DMS53 treated with DMSO at 0.1 percent for 48 hours (cell line): ENCODE measurements at regions not wholly inside any gene's neighbourhood (a gene's known extent, or its start where the extent isn't known, plus 50 kb on each side); places are given as distances from the start of the nearest gene placed in this dataset.
"Not testable (repeated sequence)": the region's sequence is repeated elsewhere in the genome, so short reads cannot be mapped to it uniquely, and the experiment has no call there.

Experiments used
- DNase-seq: peaks from one replicate; lab custom pipeline; 2025; ENCODE audit not compliant: unreplicated experiment; lab: John Stamatoyannopoulos, UW

DNA sequence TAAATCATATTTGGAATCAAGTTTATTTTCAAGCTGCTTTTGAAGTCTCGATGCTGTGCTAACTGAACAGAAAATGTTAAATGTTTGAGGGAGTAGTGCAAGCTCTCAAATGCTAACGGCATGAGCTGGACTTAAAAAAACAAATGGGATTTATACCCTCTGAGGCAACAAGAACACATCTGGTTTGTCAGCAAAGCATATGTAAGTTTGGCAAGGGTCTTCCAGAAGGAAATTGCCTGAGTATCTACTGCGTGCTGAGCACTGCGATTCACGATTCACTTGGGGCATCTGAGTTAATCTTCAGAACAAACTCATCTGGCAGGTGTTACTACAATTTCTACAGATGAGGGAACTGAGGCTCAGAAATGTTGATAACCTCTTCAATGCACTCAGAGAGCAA, 98.4 kb upstream of the C9orf72 start:
- no peak for DNase-seq

DNA sequence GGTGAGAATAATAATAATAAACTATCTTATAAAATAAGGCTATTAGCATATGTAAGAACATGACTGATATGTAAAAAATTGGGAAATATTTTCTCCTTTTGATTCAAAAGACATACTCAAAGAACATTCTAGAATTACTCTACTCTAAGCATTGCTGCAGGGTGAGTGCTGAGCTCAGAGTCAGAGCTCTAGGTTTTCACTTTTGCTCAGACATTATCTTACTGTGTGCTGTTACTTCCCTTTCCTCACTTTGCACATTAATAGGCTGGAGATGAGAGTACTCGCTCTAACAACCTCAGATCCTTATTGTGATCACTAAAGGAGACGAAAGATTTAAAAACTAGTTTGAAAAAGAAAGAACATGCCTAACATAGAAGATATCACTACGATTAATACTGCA, 99.4 kb upstream of the C9orf72 start:
- DNase-seq: no peak

DNA sequence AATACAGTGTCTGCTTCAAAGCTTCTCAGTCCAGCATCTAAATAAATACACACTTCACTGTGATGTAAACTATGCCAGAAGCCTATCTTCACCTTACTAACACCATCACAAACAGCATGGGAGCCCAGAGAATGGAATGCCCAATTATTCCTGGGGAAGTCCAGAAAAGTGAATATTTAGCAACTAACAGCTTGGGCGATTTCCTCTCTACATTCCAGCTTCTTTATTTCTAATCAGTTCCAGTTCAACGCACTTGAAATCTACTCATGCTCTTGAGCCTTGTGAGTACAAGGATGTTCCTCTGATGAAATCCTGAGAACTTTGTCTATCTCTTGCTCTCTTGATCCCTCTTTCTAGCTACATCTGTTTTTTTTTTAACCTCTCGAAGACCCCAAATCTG, 100.4 kb upstream of the C9orf72 start:
- no peak for DNase-seq

DNA sequence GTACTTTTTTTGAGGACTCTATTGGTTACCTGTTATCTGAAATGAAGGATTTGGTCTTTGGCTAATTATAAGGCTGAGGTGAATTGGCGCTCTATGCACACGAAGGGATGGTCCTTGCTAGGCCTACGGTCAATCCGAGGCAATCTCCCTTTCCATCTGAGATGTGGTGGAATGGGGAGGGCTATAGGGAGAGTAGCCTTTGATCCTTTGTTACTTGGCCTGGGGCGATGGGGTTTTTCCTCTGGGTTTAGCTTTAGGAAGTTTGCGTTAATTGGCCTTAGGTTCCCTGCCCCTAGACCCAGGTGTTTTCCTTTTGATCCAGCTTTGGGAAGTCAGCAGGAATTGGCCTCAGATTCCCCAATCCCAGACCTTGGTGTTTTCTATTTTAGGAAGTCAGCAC, 102.1 kb upstream of the C9orf72 start:
- no peak for DNase-seq

DNA sequence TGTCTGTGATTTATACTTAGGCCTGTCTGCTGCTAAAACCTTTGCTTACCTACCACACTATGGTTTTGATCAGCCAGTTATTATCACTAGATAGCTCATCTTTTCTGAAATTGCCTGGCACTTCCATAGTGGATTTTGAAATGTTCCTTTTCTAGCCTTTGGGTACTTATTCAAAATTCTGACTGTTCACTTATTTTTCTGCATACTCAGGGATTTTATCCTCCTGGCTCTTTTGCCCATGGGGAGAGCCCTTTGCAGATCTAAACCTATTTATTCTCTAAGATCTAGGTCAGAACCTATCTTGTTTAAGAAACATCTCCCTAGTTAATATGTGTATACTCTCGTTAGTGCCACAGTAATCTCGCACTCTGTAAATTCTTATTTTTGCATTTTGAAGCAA, 103.5 kb upstream of the C9orf72 start:
- no peak for DNase-seq

DNA sequence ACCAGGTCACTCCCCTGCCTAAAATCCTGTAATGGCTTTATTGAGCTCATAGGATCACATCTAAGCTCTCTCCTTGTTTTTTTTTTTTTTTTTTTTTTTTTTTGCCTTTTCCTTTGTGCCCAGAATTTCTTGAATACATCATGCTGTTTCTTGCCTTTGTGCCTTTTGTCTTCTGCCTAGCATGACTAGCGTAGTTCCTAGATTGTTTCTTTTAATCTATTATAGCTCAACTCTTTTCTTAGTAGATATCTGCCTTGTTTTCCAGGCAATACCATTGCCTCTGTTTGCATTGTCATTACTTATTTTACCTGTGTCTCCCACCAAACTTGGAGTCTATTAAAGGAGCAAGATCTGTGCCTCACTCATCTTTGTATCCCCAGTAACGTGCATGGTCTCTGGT, 106.1 kb upstream of the C9orf72 start:
- no peak for DNase-seq

DNA sequence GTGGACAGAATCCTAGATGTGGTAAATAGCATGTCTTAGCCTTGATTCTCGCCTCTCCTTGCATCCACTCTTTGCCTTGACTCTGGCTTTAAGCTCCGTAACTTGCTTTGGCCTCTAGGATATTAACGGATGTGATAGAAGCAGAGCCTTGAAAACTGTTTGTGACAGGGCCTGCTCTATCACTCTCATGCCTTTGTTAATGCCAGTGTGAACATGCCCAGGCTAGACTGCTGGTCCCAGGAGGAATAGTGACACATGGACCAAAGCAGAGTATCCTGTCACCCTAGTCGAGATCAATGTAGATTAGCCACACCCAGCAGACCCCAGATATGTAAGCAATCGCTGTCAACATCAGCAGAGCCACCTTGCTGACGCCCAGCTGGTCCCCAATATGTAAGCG, 109.9 kb upstream of the C9orf72 start:
- no peak for DNase-seq

DNA sequence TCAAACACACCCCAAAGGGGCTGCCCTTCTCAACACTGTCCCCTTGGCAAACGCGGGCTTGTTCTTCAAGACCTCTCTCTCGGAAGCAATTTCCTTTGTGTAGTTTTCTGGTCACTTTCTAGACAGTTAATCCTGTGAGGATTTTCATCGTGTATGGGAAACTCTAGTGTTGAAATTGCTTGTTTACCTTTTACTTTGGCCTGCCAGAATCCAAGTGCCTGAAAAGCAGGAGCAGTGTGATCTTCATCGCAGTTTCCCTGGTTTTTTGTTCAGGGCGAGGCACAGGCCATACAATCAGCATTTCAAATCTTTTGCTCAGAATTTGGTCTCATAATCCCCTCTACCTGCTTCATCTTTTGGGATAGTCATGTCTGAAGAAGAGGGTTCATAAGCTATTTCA, 115.7 kb upstream of the C9orf72 start:
- DNase-seq: no peak

DNA sequence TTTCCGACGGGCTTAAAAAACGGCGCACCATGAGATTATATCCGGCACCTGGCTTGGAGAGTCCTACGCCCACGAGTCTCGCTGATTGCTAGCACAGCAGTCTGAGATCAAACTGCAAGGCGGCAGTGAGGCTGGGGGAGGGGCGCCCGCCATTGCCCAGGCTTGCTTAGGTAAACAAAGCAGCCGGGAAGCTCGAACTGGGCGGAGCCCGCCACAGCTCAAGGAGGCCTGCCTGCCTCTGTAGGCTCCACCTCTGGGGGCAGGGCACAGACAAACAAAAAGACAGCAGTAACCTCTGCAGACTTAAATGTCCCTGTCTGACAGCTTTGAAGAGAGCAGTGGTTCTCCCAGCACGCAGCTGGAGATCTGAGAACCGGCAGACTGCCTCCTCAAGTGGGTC, 117.5 kb upstream of the C9orf72 start:
- not testable (repeated sequence) for DNase-seq

DNA sequence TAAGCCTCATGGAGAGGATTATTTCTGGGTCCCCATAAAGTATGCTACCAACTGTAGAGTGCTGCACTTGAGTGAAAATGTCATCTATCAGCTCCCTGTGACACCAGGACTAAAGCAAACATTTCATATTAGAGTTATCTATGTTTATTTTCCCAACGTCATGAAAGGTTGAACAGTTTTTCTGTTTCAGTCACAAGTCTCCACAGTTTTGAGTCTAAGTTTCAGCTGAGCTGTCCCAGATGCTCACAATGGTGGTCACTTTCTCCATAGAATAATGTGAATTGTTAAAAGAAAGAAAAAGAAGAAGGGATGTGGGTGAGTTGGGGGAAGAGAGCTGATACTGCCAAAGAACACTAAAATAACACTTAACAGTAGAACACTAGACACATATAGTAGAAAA, 126.3 kb upstream of the C9orf72 start:
- DNase-seq: no peak

DNA sequence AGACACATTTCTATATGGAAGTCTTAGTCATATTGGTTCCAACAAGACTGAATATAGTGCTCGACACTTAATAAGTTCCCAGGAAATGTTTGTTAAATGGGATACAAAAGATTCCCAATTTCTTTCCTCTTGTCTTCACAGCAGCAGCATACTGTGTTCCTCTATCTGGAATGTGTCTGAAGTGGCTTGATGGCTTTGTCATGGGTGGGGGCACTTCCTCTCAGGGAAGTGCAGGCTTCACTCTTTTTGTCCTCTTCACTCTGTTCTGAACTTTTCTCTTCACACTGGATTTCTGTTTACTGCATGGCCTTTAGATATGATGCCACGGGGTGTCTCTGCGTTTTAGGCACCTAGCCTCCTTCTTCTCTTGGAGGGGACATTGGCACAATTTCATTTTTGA, 127.7 kb upstream of the C9orf72 start:
- no peak for DNase-seq

DNA sequence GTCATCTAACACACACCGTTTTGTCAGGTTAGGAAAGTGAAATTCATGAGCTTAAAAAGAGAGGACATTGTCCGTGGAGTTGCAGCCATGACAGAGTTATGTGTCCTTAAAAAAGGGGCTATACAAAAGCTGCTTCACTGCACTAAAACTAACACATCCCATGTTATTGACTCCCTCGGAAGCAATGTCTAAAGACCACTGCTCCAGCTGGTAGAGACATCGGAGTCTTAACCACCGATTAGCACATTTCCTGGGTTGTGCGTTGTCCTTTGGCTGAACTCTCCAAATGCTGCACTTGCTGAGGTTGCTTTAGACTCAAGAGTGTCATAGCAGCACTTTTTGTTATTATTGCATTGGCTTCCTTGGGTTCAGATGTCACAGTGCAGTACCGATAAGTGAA, 128.3 kb upstream of the C9orf72 start:
- DNase-seq: no peak

DNA sequence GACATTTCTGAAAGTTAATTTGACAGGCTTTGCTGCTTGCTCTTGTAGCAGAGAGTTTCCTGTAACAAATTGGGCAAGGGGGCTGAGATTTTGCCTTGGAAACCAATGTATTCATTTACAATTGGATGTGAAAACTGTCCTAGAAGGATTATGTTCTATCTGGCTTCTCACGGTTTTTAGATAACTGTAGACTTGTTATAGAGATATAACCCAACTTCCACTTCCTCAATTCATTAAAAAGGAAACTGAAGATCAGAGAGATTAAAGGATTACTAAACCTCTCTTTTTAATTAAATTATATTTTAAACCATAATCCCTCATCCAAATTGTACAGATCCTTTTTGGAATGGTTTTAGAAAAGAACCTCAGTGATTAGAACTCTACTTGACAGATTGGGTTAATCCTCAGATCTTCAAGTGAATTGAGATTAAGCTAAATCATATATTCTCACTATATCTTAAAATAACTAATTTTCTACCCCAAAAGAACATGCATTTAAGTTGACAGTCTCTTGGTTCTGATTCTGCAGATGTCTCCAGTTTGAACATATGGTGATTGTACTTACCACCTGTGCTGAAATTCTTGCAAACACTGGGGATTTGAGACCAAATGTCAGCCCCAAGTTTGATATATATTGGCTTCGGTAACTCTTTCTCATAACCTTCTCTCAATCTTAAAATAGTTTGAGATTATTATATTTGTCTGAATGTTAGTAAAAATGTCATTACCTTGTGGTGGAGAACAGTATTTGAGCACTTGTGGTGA, 130.1 kb upstream of the C9orf72 start:
- DNase-seq: no peak

DNA sequence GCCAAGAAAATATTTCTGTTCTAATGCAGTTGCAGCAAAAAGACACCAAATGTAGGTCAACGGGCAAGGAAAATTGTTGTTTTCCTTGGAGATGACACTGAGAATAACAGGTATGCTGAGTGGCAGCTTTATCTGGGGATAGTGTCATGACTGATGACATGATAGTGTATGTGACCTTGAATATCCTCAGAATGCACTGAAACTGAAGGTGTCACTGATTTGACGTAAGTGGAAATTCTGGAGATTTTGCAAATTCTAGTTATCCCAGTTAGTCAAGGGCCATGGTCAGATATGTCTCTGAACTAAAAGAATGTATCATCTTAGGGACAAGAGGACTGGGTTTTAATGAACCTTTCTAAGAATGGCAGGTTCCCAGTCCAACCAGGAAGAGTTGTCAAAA, 138.0 kb upstream of the C9orf72 start:
- DNase-seq: no peak

DNA sequence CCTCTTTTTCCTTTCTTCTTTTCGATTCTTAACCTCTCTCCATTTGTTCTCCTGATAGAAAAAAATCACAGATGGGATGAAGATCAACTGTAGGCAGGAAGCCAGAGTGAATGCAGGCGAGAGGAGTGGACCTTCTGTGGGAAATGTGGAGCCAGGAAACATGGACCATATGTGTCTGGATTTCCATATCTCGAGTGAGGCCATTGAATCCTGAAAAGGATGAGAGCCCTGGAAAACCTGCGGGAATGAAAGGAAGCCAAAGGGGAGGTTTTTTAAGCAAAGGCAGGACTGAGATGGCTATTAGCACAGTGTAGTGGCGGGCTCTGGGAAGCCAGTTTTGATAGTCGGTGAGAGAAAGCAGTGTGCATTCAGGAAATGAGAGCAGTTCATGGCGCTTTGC, 139.5 kb upstream of the C9orf72 start:
- DNase-seq: no peak

DNA sequence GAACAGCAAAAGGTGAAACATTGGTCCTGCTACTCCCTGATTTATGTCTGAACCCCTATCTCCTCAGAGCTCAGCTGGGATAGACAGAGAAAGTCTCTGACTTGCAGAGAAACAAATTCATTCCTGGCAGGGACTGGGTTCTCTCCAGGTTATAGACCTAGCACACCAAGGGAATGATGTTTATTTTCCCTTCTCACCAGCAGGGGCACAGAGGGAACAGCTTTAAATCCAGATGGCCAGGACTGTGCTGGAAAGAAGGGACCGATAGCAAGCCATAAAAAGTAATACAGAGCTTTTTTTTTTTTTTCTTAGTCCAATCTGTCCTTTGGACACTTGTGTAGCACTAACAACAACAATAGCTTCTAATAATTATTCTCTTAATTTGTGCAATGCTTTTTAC, 141.1 kb upstream of the C9orf72 start:
- DNase-seq: no peak

DNA sequence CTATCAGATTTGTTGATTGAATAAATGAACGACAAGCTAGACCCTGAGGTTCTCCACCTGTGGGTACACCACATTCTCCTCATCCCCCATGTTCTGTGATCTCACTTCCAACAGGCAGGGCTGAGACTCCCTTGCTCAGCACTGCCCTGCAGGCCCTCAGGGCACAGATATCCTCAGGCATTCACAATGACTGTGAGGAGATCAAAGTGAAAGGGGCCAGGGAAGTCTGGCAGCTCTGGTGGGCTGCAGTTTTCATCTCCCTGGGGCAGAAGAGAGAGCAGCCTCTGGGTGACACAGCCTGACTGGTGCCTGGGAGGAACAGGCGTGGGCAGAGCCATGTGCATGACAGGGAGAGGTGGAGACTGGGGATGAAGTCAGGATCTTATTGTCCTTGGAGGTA, 142.4 kb upstream of the C9orf72 start:
- no peak for DNase-seq

DNA sequence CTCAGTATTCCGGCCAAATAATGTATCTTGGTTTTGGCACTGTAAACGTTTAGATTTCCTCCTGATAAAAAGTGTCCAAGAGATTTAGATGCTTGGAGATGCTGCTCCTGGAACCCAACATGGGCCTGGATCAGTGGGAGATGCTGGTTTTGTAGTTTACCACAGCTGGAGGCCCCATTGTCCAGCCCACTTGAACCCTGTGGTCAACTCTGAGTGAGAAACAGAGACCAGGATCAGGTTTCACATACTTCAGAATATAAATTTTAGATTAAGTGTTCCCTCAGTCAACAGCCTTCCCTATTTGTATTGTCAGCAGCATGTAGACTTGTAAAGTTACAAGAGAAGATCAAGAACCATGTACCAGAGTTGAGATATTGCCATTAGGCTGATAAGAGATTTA, 144.7 kb upstream of the C9orf72 start:
- no peak for DNase-seq

DNA sequence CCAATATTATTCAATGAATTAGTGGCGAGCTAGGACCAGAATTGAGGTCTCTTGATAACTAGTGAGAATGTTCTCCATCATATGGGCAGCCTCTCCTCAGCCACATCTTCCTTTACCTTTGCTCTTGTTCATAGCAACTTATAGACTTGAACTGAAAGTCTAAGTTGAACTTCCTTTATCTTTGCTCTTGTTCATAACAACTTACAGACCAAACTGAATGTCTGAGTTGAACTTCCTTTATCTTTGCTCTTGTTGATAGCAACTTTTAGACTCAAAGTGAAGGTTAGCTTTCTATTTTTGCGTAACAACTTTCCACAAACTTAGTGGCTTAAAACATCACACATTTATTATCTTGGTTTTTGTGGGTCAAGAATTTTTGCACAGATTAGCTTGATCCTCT, 146.4 kb upstream of the C9orf72 start:
- no peak for DNase-seq

DNA sequence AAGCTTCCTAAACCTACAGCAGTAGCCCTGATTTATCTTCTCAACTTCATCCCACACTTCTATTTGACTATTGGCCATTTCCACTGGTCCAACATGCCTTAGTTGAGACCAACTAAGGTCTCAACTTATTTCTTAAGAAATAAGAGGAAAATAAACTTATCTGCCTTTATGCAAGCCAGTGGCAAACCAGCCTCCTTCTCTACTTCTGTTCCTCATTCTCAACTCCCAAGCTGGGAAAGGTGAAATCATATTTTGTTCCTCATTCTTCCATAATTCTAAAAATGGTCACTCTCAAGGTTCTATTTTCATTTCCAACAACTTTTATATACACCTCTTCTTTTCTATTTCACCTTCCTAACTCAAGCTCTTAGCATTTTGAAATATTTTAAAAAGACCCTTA, 149.6 kb upstream of the C9orf72 start:
- DNase-seq: no peak

DNA sequence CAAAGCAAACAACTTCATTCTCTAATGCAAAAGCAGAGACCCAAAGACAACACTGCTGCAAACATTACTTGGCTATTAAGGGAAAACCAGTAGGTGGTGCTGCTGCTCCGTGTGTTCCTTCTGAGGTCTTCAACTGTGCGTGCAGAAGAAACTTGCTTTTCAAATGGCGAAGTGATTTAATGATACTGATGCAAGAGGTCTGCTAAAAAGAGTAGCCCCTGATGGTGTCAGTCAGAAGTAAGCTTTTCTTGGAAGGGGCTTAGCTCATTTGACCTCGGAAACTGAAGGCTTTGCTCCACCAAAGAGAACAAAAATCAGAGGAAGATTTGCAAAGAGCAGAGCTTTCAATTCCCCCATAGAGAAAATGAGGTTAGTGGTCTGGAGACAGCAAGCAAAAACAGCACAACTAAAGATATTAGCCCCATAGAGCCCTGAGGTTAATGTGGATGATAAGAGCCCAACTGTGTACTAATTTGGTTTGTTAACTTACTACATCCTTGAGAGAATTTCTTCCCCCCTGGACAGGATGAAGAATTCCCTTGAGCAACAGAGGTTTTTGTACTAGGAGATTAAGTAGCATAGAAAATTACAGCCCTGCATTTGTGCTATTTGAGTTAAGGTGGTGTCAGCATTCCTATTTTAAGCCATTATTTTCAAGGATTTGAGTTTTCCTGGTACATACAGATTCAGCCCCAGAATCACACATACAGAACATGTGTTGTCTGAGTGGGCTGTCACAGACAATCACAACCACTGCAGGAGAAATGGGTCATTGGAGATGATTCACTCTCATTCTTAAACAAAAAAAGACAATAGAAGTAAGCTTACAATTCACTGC, 153.2 kb upstream of the C9orf72 start:
- peak; percentile 57 for DNase-seq

DNA sequence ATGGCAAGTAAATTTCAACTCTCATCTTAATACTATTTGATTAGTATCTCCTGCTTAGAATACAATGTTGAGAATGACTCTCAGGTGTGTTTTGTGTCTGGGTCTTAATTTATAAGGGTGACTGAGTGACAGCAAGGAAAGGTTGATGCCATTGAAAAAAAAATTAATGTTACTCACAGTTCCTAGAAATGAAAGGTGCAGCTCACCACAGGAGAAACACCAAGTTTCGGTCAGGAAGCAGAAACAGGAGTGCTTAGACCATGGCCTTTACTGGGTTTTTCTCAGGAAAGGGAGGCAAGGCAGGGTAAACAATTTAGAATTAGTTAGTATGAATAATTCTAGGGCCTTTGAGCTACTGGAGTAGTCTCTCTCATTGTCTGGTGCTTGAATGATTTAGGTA, 159.2 kb upstream of the C9orf72 start:
- DNase-seq: no peak

DNA sequence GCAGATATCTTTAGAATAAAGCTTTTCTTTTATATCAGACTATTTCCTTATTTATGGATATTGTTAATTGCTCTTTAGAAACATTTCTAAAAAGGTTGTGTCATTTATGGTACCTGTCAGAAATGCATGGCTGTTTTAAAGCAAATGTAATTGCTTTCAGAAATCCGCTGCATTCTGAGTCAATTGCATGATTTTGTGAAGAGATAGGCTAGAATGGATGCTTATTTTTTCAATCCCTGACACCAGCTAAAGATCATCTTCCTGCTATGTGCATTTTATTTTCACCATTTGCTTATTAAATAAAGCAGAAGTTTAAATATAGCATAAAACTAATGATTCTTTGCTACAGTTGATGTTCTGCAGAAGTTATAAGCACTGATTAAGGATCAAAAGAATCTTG, 170.2 kb upstream of the C9orf72 start:
- DNase-seq: no peak
